Hematopoietic multipotent progenitor cell treated with erythropoietin and hydrocortisone succinate and interleukin-3 and kit ligand, for 15 days (in vitro differentiated cells): ENCODE measurements at regions not wholly inside any gene's neighbourhood (a gene's known extent, or its start where the extent isn't known, plus 50 kb on each side); places are given as distances from the start of the nearest gene placed in this dataset.
"Not testable (repeated sequence)": the region's sequence is repeated elsewhere in the genome, so short reads cannot be mapped to it uniquely, and the experiment has no call there.

Source experiments
- DNase-seq: peaks from one replicate; pipeline ENCODE4 v3.0.0-alpha.2; 2015; ENCODE audit warnings: low spot score

- no peak for DNase-seq
These were observed 272.1 kb upstream of the HS3ST1 start for GRCh38 chr4:11700751-11701226.

GRCh38 chr4:11698846-11699590 is 270.3 kb upstream of the HS3ST1 start:
- no peak for DNase-seq

DNA sequence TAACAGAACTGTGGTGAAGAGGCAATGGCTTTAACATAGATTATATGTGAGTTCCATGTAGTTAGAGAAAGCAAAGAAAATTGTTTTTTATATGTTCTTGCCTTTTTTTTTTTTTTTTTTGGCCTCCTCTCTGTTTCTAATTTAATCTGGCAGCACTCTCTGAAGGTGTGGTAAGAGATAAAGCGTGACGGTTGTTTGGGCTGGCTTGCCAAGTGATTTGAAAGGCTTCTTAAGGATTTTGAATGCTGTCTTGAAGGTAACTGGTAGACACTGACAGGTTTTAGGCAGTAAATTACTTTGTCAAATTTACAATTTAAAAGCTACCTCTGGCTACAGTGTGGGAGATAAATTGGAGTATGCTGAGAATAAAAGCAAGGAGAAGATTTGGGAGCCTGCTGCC is 269.3 kb upstream of the HS3ST1 start:
- no peak for DNase-seq

GRCh38 chr4:11693693-11694092 is 265.0 kb upstream of the HS3ST1 start:
- no peak for DNase-seq

- no peak for DNase-seq
These were observed 262.5 kb upstream of the HS3ST1 start for GRCh38 chr4:11691236-11691635.

DNA sequence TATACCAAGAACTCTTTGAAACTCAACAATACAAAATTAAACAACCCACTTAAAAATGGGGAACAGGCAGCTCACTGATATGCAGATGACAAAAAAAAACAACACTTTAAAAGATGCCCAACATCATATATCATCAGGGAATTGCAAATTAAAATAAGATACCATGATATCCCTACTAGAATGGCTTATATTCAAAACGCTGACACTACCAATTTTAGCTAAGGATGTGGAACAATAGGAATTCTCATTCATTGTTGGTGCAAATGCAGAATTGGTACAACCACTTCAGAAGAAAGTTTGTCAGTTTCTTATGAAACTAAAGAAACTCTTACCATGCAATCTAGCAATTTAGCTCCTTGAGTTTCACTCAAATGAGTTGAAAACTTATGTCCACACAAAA is 259.0 kb upstream of the HS3ST1 start:
- DNase-seq = no peak

DNA sequence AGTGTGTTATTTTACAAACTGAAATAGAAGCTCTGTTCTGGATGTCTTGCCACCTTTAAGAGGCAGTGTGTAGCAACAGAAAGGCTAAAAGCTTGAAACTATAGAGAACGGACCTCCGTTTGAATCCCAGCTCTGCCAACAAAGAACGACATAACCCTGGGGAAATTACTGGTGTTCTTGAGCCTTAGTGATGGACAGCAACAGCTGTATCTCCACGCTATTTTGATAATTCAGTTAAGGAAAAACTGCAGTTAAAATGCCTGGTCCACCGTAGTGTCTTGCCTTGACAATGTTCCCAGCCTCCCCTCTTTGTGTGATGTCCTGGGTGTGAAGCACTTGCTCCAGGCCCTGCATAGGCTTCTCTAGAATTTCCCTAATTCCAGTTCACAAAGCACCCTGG is 256.8 kb upstream of the HS3ST1 start:
- DNase-seq = no peak

- no peak for DNase-seq
These were observed 246.5 kb upstream of the HS3ST1 start for GRCh38 chr4:11675051-11675800.

DNA sequence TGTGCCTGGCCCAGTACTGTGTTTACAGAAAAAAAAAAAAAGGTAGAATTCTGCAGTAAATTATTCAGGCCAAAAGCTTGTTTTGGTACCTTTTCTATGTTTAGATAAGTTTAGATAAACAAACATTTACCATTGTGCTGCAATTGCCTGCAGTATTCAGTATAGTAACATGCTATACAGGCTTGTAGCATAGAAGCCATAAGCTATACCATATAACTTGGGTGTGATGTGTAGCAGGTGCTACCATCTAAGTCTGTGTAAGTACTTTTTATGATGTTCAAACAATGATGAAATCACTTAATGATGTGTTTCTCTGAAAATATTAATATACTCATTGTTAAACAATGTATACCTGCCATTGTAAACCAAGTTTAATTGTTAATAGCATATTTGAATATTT is 241.6 kb upstream of the HS3ST1 start:
- DNase-seq = no peak

GRCh38 chr4:11669156-11669555 is 240.5 kb upstream of the HS3ST1 start:
- DNase-seq = no peak

GRCh38 chr4:11663114-11663513 is 234.4 kb upstream of the HS3ST1 start:
- no peak for DNase-seq

DNA sequence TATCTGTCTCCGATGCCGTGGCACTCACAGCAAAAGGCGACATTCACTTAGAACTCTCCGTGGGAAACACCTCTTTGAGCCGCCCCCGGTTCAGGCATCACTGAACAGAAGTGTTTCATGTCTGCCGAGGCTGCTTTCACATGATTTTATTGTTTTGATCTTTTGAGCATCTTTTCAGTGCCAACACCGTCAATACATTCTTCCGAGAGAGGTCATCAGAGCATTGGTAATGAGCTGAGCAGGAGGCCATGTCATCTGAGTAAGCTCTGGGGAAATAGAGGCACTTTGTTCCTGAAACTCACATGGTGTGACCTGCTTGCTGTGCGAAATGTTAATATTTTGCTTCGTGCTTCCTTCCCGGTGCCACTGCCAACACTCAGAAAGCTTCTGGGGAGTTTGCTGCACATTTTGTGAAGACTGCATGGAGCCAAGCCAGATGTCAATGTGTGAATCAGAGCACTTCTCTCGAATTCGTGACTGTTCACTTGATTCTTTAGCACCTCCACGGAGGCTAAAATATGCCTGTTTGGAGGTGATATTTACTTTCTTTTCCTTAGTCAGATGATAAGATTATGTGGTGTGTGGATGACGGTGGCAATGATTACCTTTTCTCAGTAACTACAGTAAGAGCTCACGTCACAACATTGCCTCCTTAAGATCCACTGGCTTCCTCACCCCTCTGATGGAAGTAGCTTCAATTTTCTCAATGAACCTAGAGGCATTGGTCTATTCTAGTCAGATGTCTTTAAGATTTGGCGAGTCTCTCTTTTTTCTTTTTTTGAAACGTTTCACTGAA is 222.3 kb upstream of the HS3ST1 start:
- DNase-seq = no peak

GRCh38 chr4:11647433-11647832 is 218.7 kb upstream of the HS3ST1 start:
- DNase-seq = no peak

DNA sequence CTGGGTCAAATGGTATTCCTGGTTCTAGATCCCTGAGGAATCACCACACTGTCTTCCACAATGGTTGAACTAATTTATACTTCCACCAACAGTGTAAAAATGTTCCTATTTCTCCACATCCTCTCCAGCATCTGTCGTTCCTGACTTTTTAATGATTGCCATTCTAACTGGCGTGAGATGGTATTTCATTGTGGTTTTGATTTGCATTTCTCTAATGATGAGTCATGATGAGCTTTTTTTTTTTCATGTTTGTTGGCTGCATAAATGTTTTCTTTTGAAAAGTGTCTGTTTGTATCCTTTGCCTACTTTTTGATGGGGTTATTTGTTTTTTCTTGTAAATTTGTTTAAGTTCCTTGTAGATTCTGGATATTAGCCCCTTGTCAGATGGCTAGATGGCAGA is 214.4 kb upstream of the HS3ST1 start:
- DNase-seq = not testable (repeated sequence)

DNA sequence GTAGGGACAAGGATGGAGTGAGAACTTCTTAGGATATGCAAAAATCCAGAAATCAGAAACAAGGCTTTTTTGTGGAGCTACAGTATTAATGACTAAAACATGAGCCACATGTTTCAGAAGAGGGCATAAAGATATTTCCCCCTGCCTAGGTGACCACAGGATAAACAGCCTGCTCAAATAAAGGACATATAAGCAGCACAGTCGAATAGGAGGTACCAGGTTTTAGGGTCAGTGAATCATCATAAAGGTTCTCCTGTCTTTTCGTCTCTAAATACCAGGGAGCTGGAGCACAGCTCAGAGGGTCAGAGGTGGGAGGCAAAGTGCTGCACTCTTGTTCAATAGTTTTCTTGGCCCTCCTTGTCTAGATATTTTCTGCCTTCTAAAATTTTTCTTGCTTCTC is 211.9 kb upstream of the HS3ST1 start:
- no peak for DNase-seq

DNA sequence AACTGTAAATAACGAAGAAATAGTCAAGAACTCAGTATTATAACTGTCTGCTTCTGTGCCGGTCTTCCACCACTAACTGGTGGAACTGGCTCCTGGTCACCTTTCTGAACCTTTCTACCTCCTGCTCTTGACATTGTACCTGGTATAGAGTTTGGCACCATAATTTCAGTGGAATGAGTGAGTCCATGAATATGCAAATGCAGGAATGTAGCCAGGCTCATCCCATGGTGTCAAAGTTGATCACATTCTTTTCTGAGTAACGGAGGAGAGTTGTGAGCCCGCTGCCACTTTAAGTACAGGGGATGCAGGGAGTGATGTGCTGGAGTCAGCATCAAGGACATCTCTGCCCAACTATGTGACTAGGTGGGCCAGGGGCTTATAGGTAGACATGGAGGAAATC is 207.9 kb upstream of the HS3ST1 start:
- DNase-seq = no peak

GRCh38 chr4:11636031-11636430 is 207.3 kb upstream of the HS3ST1 start:
- no peak for DNase-seq

GRCh38 chr4:11635342-11635741 is 206.6 kb upstream of the HS3ST1 start:
- no peak for DNase-seq

DNA sequence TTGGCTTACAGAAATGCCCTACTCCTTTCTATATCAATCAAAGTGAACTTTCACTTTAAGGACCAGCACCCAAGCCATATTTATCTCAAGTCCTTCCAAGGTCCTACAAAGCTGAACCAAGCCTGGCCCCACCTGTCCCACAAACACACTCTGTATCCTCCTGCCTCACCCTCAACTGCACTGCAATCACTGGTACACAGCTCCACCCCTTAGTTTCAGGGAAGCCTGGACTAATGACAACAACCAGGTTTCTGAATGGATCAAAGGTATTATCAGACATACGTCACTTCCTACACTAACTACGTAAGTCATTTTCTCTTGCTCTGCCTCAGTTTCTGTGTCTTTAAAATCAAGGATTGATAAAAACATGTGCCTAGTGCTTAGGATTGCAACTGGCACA is 205.6 kb upstream of the HS3ST1 start:
- no peak for DNase-seq

DNA sequence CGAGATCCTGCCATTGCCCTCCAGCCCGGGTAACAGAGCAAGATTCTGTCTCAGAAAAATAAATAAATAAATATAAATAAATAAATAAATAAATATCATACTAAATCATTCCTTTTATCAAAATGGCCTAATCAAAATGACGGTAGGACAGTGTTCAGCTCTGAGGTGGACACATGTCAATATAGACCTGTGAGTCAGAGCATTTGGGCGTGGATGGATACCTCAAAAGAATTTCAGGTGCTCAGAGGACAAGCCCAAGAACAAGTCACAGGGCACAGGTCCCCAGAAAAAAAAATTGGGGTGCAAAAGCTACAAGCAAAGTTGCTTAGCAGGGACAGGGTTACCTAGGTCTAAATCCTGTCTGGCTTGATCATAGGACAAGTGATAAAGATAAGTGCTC is 204.7 kb upstream of the HS3ST1 start:
- DNase-seq = no peak

DNA sequence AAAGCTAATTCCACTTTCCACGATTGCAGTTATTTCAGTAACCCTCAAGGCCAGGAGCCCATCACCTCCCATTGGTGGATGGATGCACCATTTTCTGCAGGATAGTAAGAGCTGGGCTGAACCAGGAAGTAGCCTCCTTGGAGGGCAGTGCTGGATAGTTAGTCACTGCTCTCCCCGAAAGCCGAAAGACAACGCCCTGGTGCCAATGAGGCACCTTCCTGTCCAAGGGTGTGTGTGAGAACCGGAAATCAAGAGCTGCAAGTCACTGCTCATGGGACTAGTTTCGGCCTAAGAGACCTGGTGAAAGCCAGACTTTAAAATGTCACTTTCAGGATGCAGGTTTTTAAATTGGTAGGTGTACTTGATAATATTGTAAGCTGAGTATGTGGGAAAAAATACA is 203.8 kb upstream of the HS3ST1 start:
- no peak for DNase-seq

DNA sequence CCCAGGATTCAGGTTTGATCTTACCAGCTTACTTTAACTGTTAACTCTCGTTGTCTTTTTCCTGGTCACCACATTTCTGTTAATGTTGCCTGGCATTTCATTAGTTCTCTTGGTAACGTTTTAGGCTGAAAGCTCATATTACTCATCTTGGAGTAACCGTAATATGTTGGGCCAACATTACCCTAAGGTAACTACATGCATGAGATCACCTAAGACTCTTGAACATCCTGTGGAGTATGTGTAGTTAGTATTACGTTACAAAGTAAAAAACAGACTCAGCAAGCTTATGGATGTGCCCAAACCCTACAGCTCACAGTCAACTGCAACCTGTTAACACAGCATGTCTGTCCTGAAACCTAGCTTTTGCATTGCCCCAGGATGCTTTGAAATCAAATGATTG is 203.3 kb upstream of the HS3ST1 start:
- no peak for DNase-seq

- DNase-seq = no peak
These were observed 202.7 kb upstream of the HS3ST1 start for GRCh38 chr4:11631416-11631815.
